ENCODE measurements at regions not wholly inside any gene's neighbourhood (a gene's known extent, or its start where the extent isn't known, plus 50 kb on each side); places are given as distances from the start of the nearest gene placed in this dataset.

DNA sequence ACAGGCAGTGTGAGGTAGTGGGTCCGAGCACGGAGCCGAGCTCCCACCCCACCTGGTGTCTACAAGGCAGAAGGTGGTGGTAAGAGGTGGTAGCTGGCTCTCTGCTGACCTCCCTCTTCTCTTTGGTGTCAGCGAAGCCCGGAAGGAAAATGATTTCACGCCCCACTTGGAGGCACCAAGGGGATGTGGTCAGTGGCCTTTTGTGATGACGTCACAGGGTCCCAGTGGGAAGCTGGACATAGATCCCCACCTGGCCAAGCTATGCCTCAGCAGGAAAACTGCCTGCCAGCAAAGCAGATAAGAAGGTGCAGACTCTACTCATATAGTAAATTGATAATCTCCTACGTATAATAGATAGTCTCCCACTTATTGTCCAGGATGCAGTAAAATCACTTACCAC lies 183.7 kb upstream of the ALKAL2 start:
- no peak for DNase-seq

DNA sequence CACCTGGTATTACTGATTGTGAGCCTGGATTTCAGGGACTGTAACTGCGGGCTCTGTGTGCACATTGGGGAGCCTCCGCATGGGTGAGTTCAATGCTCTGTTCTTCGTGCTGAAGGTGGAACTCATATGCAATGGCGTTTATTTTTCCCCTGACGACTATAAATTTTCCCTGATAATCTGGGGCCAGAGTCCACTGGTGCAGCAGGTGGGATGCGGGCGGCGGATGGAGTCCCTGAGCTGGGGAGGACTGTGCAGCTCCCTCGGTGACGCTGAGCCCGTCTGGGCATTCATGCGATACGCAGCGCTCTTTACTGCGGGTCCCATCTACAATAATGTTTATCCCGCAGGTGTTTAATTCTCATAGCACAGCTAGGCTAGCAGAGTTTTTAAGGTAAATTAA lies 181.6 kb upstream of the ALKAL2 start:
- no peak for DNase-seq

DNA sequence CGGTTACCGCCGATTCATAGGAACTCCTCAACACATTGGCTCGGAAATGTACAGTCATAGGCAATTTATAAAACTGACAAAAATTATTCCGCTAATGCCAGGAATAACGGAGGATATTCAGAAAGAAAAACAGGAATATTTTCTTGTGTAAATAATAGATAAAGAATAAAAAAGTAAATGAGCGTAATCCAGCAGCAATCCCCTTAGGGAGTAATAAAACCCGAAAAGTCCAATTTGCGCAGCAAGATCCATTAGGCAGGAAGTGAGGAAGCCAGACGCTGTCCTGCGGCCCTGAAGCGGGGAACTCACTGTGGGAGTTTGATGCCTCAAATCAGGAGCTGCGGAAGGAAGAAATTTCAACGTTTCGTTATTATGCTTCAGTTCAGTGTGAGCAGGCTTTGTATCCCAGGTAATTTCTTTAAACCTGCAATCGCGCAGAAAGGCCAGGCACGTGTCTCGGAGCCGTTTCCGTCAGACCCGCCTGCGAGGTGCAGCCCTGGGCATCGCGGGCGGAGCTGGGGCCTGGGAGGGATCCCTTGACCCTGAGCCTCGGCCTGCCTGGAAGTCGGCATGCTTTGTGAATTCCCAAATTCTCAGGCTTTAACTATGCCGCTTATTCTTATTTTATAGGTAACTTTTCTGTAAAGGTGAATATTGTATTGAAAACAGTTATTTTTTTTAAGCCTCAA lies 180.9 kb upstream of the ALKAL2 start:
- DNase-seq = no peak

DNA sequence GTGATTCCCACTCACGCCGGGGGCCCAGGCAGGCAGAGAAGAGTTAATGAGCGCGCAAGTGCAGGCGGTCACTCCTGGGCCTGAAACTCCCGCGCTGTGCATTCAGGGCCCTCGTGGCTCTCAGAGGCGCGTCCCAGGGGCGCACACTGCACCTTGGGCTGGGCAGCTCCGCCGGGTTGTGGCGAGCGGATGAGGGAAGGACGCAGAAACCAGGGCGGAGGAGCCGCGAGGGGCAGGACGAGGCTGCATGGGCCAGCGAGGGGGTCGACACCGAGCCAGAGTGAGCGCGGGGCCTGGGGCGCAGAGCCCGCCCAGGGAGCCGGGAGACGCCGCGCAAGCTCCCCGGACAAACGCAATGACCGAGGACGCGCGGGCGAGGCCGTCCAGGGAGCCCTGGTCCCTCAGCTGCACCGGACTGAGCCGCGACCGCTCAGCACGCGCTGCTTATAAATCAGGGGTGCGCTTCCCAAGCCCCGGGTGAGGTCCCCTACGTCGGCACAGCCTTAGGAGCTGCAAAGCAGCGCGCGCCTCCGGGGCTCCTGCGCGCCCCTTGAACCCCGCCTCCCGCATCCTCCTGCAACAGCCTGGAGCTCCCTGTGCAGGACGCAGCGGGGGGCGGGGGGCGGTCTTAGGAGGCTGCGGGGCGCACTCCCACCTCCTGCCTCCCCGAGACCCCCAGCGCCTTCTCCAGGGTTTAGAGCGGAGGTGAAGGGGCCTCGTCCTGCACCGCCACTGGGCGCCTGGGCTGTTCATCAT lies 180.2 kb upstream of the ALKAL2 start:
- no peak for DNase-seq

DNA sequence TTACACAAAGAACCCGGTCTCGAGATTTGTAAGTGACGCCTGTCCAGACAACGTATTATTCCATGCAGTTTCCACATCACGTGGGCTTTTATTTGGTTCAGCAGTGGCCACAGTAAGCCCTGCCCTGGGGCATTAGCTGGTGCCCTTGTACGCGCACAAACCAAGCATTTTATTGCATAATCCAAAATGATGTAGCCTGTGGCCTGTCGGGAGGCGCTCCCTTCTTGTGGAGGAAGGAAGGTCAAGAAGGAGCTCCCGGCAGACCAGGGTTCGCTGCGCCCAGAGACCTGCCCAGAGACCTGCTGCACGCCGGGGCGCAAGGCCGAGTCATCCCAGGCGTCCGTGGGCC lies 179.6 kb upstream of the ALKAL2 start:
- no peak for DNase-seq

DNA sequence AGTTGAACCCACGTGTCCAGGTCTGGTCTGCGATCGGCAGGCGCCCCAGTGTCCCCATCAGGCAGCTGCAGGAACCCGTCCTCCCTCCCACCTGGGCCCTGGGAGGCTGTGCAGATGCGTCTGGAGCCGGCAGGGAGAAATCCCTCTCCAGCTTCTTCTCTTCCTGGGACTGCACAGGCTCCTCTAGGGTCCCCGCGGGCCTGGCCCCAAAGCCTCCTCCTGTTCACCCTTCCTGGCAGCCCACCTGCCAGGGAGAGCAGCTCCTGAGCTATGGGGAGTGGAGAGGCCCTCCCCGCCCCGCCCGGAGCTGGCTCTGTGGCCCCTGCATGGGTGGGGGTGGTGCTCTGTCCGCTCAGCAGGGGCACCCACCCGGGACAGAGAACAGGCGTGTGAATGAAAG lies 179.2 kb upstream of the ALKAL2 start:
- DNase-seq = no peak

DNA sequence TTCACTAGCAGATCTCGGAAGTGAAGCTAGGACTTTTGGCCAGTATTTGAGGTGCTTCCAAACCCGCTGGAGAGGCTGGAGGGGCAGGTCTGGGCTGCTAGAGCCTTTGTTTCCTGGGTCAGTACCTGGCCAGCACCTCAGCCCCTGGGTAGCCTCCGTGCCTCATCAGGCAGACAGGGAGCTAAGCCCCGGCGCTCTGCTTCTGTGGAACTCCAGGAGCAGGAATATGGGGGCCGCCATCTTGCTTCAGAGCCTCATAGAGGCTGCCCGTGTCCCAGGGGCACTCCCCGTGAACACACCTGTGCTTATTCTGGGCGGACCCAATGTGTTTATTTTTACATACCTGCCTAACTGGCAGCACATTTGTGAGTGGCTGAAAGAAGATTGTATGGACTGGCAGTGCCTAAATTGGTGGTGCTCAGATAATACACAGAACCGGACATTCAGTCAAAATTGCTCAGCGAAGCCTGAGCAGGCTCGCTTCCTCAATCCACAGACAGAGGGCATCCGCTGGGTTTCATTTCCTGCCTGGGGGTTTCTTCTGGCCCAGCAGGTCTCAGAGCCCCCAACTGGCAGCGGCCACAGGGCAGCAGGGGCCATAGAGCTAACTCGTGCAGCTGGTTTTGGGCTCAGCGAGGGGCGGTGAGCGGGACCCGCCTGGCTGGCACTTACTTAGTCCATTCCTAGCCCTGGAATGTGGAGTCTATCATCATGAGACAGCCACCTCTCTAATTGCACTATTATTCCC lies 176.8 kb upstream of the ALKAL2 start:
- no peak for DNase-seq

GRCh38 chr2:460861-461260 lies 173.0 kb upstream of the ALKAL2 start:
- DNase-seq = no peak

GRCh38 chr2:459931-460330 lies 172.0 kb upstream of the ALKAL2 start:
- DNase-seq = no peak

- DNase-seq = no peak
Observed at GRCh38 chr2:458425-458815, 170.5 kb upstream of the ALKAL2 start.

DNA sequence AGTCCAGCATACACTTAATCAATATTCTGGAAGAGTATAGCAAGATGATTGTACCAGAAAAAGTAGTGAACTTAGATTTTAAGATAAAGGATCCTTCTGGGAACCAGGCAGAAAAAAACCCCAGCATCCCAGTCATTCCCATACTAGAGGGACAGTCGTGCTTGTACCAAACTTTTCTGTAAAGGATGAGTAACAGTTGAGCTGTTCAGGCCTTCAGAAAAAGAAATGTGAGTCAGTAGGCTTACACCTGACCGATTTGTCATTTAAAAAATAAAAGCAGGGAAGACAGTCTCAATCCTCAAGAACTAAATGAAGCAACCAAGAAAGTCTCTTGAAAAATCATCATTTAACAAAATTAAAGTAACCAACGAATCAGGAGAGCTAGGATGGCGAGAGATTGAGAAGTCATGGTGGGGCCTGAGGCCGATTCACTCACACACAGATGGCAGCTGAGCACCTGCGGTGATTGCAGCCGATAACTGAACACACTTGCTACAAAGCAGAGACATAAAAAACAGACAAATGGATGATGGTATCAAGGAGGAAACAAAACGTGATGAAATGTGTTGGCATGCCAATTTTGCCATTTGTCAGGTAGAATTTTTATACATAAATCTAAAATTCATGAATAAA lies 170.0 kb upstream of the ALKAL2 start:
- no peak for DNase-seq

DNA sequence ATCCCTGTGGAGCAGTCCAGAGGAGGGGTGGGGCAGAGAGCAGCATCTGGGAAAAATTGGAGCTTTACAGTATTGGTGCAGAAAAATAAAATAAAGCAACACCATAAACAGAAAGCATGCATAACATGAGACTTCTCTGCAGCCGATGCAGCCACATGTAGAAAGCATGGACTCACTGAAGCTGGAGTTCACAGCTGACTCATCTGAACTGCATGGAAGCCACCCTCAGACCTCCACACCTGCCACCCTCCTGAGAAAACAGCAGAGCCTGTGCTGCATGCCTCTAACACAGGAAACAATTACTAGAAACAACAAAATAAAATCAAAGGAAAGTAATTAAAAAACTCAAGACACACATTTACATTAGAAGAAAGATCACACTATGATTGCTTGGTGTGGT lies 169.4 kb upstream of the ALKAL2 start:
- DNase-seq = no peak

DNA sequence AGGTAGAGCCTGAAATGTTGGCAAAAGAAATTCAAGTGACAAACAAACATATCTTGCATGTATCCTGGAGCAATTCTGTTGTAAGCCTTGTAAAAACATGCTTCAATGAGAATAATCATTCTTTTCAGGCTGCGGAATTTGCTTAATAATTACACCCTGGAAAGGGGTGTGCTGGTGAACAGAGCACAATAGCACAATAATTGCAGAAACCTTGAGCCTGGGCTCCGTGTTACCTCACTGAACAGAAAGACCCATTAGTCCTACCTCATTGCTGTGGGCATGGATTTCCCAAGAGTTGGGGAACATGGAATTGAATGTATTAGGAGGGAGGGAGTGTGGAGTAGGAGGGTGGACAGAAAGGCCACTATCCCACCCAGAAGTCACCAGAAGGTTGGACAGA lies 168.0 kb upstream of the ALKAL2 start:
- DNase-seq = no peak

GRCh38 chr2:455015-455705 lies 167.3 kb upstream of the ALKAL2 start:
- no peak for DNase-seq

GRCh38 chr2:453132-453531 lies 165.2 kb upstream of the ALKAL2 start:
- no peak for DNase-seq

GRCh38 chr2:451495-451894 lies 163.6 kb upstream of the ALKAL2 start:
- DNase-seq = no peak

DNA sequence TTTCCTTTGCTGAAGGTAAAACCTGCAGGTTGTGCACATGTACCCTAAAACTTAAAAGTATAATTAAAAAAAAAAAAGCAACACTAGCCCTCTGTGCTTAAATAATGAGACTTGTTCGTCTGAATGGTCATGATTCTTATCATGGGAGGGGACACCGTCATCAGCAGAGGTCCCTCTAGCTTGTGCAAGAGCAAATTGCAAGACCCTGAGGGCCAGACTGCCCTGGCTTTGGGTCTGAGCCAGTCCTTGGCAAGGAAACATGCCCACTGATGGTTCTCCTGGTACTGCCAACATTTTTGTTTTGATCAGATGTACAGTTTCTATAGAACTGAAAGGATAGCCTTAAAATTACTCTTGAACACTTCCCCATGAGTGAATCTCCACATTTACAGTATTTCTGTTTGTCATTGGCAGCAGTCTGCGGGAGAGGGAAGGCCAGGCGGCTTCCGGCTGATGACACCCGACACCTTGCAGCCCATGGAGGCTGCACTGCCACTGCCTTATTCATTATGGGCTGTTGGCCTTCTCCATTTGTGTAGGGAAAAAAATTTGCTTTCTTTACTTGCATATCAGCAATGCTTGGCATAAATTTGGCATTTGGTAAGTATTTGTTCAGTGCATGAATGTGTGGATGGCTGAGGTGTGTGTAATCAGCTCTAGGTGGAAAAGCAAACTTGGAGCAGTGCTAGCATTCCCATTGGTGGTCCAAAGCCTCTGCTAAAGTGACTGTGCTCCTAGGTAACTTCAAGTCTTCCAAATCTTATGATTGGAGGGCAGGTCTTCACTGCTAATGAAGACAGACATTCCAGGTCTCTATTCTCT lies 161.6 kb upstream of the ALKAL2 start:
- DNase-seq = no peak

DNA sequence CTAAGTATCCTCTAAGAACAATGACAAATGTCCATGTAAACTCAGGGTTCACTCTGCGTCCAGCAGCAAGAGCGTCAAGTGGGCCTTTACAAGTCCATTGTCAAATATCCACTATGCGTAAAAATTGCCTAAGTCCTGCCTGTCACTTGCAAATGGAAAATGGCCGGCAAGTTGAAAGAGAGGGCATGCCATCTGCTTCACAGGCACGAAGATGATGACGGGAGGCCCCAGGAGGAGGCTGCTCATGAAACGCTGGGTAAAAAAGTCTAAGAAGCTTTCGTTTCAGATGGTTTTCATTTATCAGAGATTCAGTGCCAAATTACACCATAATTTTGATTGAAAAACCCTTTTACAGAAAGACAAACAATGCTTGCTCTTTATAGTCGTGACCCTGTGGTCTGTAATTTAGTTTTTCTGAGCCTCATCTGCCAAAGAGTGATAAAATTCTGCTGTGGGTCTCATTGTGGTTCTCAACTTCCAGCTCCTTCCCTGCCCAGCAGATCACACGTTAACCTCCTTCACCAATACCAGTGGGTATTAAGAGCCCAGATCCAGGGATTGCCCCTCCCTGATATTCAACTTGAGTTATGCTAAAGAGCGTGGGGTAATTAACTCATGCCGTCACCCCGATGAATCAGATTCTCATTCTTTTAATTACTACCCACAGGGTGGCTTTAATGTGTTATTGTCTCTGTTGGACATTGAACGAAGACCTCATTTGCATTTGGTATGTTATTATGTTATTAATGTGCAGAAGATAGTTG lies 160.2 kb upstream of the ALKAL2 start:
- DNase-seq = no peak

GRCh38 chr2:446963-447530 lies 159.2 kb upstream of the ALKAL2 start:
- DNase-seq = no peak

DNA sequence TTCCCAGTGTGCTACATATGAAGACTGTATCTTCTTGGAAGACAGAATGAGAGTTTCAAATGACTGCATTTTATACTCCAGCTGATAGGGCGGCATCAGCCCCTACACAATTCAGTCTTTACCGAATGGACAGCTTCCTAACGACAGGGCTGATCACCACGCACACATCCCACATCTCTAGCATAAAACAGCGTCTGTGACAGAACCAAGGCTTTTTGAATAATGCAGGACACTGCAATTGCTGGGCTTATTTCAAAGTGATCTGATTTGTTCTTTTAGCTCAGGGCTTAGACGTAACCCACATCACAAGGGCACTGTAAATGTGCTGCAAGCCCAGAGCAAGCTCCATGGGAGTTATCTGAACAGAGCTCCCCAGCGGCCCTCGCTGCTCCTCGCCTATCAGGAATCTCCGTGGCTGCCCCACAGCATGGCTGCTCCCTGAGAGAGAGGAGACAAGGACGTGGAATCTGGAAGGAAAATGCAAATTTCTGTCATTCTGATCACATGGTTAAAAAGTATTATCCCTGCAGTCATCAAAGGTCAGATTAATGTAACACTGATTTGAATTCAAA lies 158.5 kb upstream of the ALKAL2 start:
- DNase-seq = no peak

DNA sequence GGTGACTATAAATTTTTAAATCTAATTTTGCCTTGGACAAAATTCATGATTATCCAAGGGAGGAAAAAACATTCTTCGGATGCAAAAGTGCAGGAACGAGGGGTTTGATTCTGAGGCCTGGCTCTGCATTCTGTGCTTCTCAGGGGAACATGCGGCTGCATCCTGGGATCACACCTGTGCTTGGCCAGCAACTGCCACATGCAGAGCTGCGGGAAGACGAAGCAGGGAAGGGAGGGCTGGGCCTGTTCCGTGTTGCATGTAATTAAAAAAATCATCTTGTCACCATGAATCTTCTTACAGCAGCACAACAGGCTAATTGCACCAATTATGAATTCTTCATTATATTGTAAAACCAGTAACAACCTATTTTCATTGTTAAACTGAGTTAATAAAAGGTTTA lies 158.0 kb upstream of the ALKAL2 start:
- DNase-seq = no peak

All from NCI-H774 (cell line).